MM.1S (cell line): ENCODE measurements at regions not wholly inside any gene's neighbourhood (a gene's known extent, or its start where the extent isn't known, plus 50 kb on each side); places are given as distances from the start of the nearest gene placed in this dataset.
"Not testable (repeated sequence)": the region's sequence is repeated elsewhere in the genome, so short reads cannot be mapped to it uniquely, and the experiment has no call there.

Experiments
- DNase-seq: peaks from one replicate; pipeline ENCODE4 v3.0.0-alpha.2; 2015
- H2AFZ ChIP-seq: fragments of 300-600 bp; sonication (generic); 2 replicates; pipeline ENCODE4 v1.6.0; 2016; ENCODE audit warnings: antibody characterized with exemption, low read length
- H3F3A ChIP-seq: fragments of 300-600 bp; sonication (generic); 2 replicates; pipeline ENCODE4 v1.6.1; 2016; ENCODE audit warnings: mild to moderate bottlenecking, antibody characterized with exemption, low read length, moderate library complexity, mixed read lengths; ENCODE audit not compliant: insufficient read depth
- H3K27ac ChIP-seq: fragments of 300-600 bp; sonication (generic); 2 replicates; pipeline ENCODE4 v1.5.1; 2016; ENCODE audit warnings: mild to moderate bottlenecking, low read length
- H3K27me3 ChIP-seq: fragments of 300-600 bp; sonication (generic); replicated peaks from 2 replicates; pipeline ENCODE4 v1.6.0; 2016; ENCODE audit warnings: low read length; ENCODE audit not compliant: insufficient read depth
- H3K36me3 ChIP-seq: fragments of 300-600 bp; sonication (generic); replicated peaks from 2 replicates; pipeline ENCODE4 v1.6.1; 2016; ENCODE audit warnings: mild to moderate bottlenecking, low read length, mixed read lengths; ENCODE audit not compliant: insufficient read depth
- H3K4me1 ChIP-seq: fragments of 300-600 bp; sonication (generic); 2 replicates; pipeline ENCODE4 v1.6.1; 2016; ENCODE audit warnings: low read length, mixed read lengths
- H3K4me2 ChIP-seq: fragments of 300-600 bp; sonication (generic); 2 replicates; pipeline ENCODE4 v1.6.0; 2016; ENCODE audit warnings: low read depth, low read length
- H3K4me3 ChIP-seq: fragments of 300-600 bp; sonication (generic); 2 replicates; pipeline ENCODE4 v1.5.1; 2016; ENCODE audit warnings: low read length, mixed read lengths
- H3K79me2 ChIP-seq: fragments of 300-600 bp; sonication (generic); 2 replicates; pipeline ENCODE4 v1.6.1; 2016; ENCODE audit warnings: mixed run types, low read length, mixed read lengths
- H3K9ac ChIP-seq: fragments of 300-600 bp; sonication (generic); 2 replicates; pipeline ENCODE4 v1.6.1; 2016; ENCODE audit warnings: low read length, mixed read lengths
- H3K9me2 ChIP-seq: fragments of 300-600 bp; sonication (generic); replicated peaks from 2 replicates; pipeline ENCODE4 v1.6.1; 2016; ENCODE audit warnings: mild to moderate bottlenecking, low read length, mixed read lengths; ENCODE audit not compliant: insufficient read depth
- H3K9me3 ChIP-seq: fragments of 300-600 bp; sonication (generic); replicated peaks from 2 replicates; pipeline ENCODE4 v1.6.1; 2016; ENCODE audit warnings: mild to moderate bottlenecking, low read length, mixed read lengths; ENCODE audit not compliant: insufficient read depth
- H4K20me1 ChIP-seq: fragments of 300-600 bp; sonication (generic); 2 replicates; pipeline ENCODE4 v1.6.1; 2016; ENCODE audit warnings: mild to moderate bottlenecking, low read length, moderate library complexity, mixed read lengths; ENCODE audit not compliant: insufficient read depth

DNA sequence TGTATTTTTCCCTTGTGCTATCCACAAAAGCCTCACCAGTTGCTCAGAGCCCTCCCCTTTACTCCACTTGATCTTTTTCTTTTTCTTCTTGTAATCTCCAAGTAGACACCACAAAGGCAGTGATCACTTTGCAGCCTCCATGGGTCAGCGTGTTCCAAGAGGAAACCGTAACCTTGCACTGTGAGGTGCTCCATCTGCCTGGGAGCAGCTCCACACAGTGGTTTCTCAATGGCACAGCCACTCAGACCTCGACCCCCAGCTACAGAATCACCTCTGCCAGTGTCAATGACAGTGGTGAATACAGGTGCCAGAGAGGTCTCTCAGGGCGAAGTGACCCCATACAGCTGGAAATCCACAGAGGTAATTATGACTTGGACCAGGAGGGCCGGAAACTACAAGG lies 95.8 kb downstream of the FAM72C start:
- DNase-seq, H4K20me1 ChIP-seq, H3K9me2 ChIP-seq, H3K4me1 ChIP-seq, H3K4me2 ChIP-seq, H3F3A ChIP-seq, H3K79me2 ChIP-seq, H3K9ac ChIP-seq, H3K4me3 ChIP-seq, H2AFZ ChIP-seq, H3K9me3 ChIP-seq, H3K27me3 ChIP-seq, H3K36me3 ChIP-seq, H3K27ac ChIP-seq: not testable (repeated sequence)

DNA sequence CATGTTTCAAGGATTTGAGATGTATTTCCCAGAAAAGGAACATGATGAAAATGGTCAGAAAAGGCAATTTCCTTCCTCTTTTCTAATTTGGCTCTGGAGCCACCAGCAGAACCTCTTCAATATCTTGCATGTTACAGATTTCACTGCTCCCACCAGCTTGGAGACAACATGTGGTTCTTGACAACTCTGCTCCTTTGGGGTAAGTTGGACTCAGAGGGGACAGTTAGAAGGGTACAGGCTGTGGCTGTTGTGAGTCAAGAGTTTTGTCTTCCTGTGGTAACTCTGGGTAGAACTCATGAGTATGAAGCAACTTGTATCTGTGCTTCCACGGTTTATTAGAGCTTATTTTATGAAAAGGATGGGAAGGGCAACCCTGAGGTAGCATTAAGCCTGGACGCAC lies 97.2 kb downstream of the FAM72C start:
- H3K4me2 ChIP-seq = not testable (repeated sequence)

DNA sequence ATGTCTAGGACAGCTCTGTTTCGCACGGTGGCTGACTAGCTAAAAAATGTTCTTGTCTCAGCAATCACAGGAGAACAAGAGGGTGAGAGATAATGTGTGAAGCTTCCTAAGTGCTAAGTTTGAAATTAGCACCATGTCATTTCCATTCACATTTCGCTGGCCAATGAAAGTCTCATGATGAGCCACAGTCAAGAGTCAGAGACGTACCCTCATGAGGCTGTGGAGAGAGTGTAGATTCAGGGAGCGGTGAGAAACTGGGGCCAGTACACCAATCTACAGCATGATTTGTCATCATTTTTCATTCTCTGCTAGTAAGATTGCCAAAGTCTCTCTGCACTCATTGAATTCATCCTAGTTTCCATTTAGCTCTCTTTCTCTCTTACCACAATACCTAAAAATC lies 98.1 kb downstream of the FAM72C start:
- H3K4me2 ChIP-seq, H3K4me3 ChIP-seq, H3K27ac ChIP-seq, H3K36me3 ChIP-seq, H3K27me3 ChIP-seq, H3F3A ChIP-seq, DNase-seq, H3K4me1 ChIP-seq, H3K9me2 ChIP-seq, H3K9ac ChIP-seq, H3K79me2 ChIP-seq, H2AFZ ChIP-seq, H3K9me3 ChIP-seq, H4K20me1 ChIP-seq: not testable (repeated sequence)

More for the DNA sequence above, 97.2 kb downstream of the FAM72C start:
- not testable (repeated sequence) for H3K9me2 ChIP-seq, H3K9me3 ChIP-seq, H3K4me1 ChIP-seq, H2AFZ ChIP-seq, H3K27ac ChIP-seq, H3K4me3 ChIP-seq, H3K9ac ChIP-seq, H3K79me2 ChIP-seq, H3K36me3 ChIP-seq, H3K27me3 ChIP-seq, H3F3A ChIP-seq, DNase-seq, H4K20me1 ChIP-seq

DNA sequence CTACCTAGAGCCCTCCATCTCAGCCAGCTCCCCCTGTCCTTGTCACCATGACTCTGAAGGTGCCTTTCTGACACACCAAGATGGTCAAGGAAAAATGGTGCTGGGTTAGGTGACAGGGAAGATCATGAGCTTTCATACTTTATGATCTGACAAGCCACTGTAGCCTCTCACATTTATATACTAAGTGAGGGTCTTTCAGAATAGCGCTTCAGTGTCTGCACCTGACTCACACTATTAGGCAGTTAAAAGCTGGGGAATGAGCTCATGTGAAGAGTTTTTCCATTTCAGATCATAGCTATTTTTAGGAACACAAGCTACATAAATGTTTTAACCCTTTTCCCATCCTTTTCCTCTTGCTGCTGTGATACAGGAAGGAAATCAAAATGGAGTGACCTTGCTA lies 101.4 kb downstream of the FAM72C start:
- H3K4me1 ChIP-seq, H3K36me3 ChIP-seq, H4K20me1 ChIP-seq, H3K4me3 ChIP-seq, H2AFZ ChIP-seq, H3K79me2 ChIP-seq, H3F3A ChIP-seq, DNase-seq, H3K27ac ChIP-seq, H3K27me3 ChIP-seq, H3K4me2 ChIP-seq, H3K9me3 ChIP-seq, H3K9me2 ChIP-seq, H3K9ac ChIP-seq: not testable (repeated sequence)

DNA sequence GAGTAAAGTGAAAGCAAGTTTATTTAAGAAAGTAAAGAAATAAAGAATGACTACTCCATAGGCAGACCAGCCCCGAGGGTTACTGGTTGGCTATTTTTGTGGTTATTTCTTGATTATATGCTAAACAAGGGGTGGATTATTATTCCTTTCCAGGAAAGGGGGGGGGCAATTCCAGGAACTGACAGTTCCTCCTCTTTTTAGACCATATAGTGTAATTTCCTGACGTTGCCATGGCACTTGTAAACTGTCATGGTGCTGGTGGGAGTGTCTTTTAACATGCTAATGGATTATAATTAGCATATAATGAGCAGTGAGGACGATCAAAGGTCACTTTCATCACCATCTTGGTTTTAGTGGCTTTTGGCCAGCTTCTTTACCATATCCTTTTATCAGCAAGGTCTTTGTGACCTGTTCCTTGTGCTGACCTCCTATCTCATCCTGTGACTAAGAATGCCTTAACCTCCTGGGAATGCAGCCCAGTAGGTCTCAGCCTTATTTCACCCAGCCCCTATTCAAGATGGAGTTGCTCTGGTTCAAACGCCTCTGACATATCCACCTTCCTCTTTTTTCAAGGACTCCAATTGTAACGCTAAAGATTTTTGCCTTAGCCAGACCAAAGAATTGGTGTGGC lies 104.1 kb downstream of the FAM72C start:
- not testable (repeated sequence) for H3K27me3 ChIP-seq, H3K9me2 ChIP-seq, H3K4me1 ChIP-seq

DNA sequence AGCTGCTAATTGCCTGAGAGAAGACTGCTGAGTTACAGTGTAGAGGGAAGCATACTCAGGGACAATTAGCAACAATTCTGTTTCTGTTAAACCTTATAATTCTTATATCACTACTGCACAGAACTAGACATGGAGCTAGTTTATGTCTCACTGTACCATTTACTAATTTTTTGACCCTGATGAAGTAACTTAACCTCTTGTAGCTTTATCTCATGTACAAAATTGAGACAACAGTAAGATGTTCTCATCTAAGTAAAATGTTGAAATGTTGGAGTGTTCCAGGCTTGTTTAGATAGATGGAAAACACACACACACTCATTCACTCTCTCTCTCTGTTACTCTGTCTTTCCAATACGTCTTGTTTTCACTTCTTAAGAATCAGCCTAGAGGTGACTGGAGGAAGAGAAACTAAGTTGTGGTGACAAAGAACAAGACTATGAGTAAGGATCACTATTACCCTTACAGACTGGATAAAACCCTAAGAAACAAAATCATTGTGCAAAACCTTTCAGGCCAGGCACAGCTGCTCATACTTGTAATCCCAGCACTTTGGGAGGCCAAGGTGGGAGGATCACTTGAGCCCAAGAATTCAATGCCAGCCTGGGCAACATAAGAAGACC lies 107.8 kb downstream of the FAM72C start:
- H4K20me1 ChIP-seq, H3K4me1 ChIP-seq, H3K79me2 ChIP-seq, H3K9me2 ChIP-seq, H3K36me3 ChIP-seq, H3K4me3 ChIP-seq, H3K4me2 ChIP-seq, H2AFZ ChIP-seq, H3K27me3 ChIP-seq, H3K9me3 ChIP-seq, H3F3A ChIP-seq, H3K9ac ChIP-seq, DNase-seq, H3K27ac ChIP-seq: not testable (repeated sequence)

More for the DNA sequence above, 104.1 kb downstream of the FAM72C start:
- H4K20me1 ChIP-seq, H3K4me3 ChIP-seq, H3K4me2 ChIP-seq, H3K9me3 ChIP-seq, H3K36me3 ChIP-seq, DNase-seq, H2AFZ ChIP-seq, H3F3A ChIP-seq, H3K9ac ChIP-seq, H3K27ac ChIP-seq, H3K79me2 ChIP-seq: not testable (repeated sequence)

DNA sequence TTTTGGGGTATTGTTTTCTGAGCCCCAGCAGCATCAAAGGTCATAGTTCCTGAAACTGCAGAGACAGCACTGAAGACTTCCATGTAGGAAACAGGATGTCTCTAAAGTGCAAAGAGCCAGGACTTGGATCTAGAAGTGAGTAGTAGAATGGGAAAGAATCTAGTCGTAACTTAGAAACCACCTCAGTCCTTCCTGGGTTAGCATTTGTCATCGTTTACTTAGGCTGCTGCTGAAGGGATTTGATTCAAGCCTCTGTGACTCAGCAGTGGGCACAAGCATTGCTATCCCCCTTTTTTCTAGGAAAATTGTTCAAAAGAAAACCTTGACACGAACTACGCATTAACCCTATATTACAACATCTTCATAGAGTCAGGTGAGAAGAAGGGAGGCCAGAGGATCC lies 109.1 kb downstream of the FAM72C start:
- H3K4me2 ChIP-seq, H2AFZ ChIP-seq, H3K9ac ChIP-seq, H3K27ac ChIP-seq, H3K4me1 ChIP-seq, DNase-seq, H3K27me3 ChIP-seq, H3F3A ChIP-seq, H4K20me1 ChIP-seq, H3K9me2 ChIP-seq, H3K4me3 ChIP-seq, H3K79me2 ChIP-seq, H3K9me3 ChIP-seq, H3K36me3 ChIP-seq: not testable (repeated sequence)

DNA sequence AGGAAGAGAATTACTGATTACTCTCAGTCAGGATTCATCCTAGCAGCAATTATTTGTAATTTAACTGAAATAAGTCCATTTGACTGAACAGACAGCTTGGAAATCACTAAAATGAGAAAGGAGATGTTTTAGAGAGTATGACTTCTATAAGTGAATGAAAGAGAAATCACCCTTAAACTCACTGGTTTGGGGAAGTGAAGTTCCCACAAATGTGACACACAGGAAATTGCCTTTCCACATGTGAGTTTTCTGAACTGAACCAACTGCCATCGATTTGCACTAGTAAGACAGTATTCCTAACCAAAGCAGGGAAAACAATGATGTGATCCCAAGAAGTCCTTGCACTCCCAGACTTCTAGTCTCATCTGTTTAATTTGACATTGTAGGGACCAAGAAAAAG lies 110.5 kb downstream of the FAM72C start:
- not testable (repeated sequence) for H3K27ac ChIP-seq, H3K4me3 ChIP-seq, H2AFZ ChIP-seq, DNase-seq, H3K9ac ChIP-seq, H4K20me1 ChIP-seq, H3K36me3 ChIP-seq, H3K79me2 ChIP-seq, H3K4me2 ChIP-seq, H3K9me3 ChIP-seq, H3K4me1 ChIP-seq, H3K9me2 ChIP-seq, H3F3A ChIP-seq, H3K27me3 ChIP-seq
